ENCODE measurements at regions not wholly inside any gene's neighbourhood (a gene's known extent, or its start where the extent isn't known, plus 50 kb on each side); places are given as distances from the start of the nearest gene placed in this dataset.

- no peak for TF ChIP-seq POLR2A (IDR thresholded peaks at IDR 0.05; ENCODE audit: low read depth, low read length)
- TF ChIP-seq CTCF (IDR thresholded peaks at IDR 0.05; ENCODE audit: extremely low read depth in 1 of 2, insufficient read depth in 1 of 2, low read depth in 1 of 2, low read length in 2 of 2), result no peak
- TF ChIP-seq MYC (IDR thresholded peaks at IDR 0.05; ENCODE audit: low read depth, low read length), result no peak
- no peak for TF ChIP-seq MAX (IDR thresholded peaks at IDR 0.05; ENCODE audit: insufficient read depth, insufficient read length)
- TF ChIP-seq POLR2AphosphoS5 (IDR thresholded peaks at IDR 0.05; ENCODE audit: insufficient read depth, low read depth, low read length), result no peak
- no peak for TF ChIP-seq EZH2 (IDR thresholded peaks at IDR 0.05; ENCODE audit: borderline replicate concordance, low read depth, low read length, severe bottlenecking)
- TF ChIP-seq JUN (IDR thresholded peaks at IDR 0.05; ENCODE audit: borderline replicate concordance, insufficient read depth, insufficient read length, low read depth), result no peak
- TF ChIP-seq GATA2 (IDR thresholded peaks at IDR 0.05; ENCODE audit: insufficient read depth, insufficient read length, low read depth, low read length), result no peak
Measured at GRCh38 chr3:15861163-15861562, 63.4 kb upstream of the ANKRD28 start.

Data from endothelial cell of umbilical vein (primary cell).